ENCODE measurements at regions not wholly inside any gene's neighbourhood (a gene's known extent, or its start where the extent isn't known, plus 50 kb on each side); places are given as distances from the start of the nearest gene placed in this dataset.

GRCh38 chr4:66357316-66357715 is 687.0 kb upstream of the EPHA5 start:
- FAIRE-seq, result no peak
- Histone ChIP-seq H3K4me2 (ENCODE audit: low read length) (peak overlapping the region; percentile 5), H3K9ac (ENCODE audit: low read length) (no peak overlapping the region), H3K27ac (ENCODE audit: low read depth, low read length) (peak overlapping the region; percentile 48), H3K79me2 (ENCODE audit: insufficient read depth, low read length) (no peaks in the 10 kb centered on the region), H3K4me3 (ENCODE audit: insufficient read depth, low read depth, low read length) (no peak overlapping the region), H4K20me1 (ENCODE audit: insufficient read depth, low read length) (no peaks in the 10 kb centered on the region), H3K36me3 (ENCODE audit: insufficient read depth, low read length) (no peaks in the 10 kb centered on the region), H3K4me1 (ENCODE audit: insufficient read depth, low read length) (no peaks in the 10 kb centered on the region), H2AFZ (ENCODE audit: low read depth, low read length) (no peak overlapping the region), H3K27me3 (ENCODE audit: insufficient read depth, low read length) (no peaks in the 10 kb centered on the region), H3K9me3 (ENCODE audit: insufficient read depth, low read depth, low read length) (no peaks in the 10 kb centered on the region)
- H3K4me3 Mint-ChIP-seq (ENCODE audit: unreplicated experiment), result no peak overlapping the region
- H3K27ac Mint-ChIP-seq (ENCODE audit: unreplicated experiment), result no peak overlapping the region
- H3K4me1 Mint-ChIP-seq (ENCODE audit: low read depth, unreplicated experiment), result no peaks in the 10 kb centered on the region
- TF ChIP-seq, protein P1, sequence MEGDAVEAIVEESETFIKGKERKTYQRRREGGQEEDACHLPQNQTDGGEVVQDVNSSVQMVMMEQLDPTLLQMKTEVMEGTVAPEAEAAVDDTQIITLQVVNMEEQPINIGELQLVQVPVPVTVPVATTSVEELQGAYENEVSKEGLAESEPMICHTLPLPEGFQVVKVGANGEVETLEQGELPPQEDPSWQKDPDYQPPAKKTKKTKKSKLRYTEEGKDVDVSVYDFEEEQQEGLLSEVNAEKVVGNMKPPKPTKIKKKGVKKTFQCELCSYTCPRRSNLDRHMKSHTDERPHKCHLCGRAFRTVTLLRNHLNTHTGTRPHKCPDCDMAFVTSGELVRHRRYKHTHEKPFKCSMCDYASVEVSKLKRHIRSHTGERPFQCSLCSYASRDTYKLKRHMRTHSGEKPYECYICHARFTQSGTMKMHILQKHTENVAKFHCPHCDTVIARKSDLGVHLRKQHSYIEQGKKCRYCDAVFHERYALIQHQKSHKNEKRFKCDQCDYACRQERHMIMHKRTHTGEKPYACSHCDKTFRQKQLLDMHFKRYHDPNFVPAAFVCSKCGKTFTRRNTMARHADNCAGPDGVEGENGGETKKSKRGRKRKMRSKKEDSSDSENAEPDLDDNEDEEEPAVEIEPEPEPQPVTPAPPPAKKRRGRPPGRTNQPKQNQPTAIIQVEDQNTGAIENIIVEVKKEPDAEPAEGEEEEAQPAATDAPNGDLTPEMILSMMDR (IDR thresholded peaks at IDR 0.05; ENCODE audit: insufficient read depth, low read depth, low read length), result no peak
- no peak for TF ChIP-seq EZH2 (IDR thresholded peaks at IDR 0.05; ENCODE audit: insufficient read depth, low read length)
- no peaks in the 10 kb centered on the region for H3K9me3 Mint-ChIP-seq (ENCODE audit: unreplicated experiment)
- H3K36me3 Mint-ChIP-seq (ENCODE audit: low read depth, unreplicated experiment), result no peaks in the 10 kb centered on the region
- H3K27me3 Mint-ChIP-seq (ENCODE audit: low read depth, unreplicated experiment), result no peaks in the 10 kb centered on the region
- peak; percentile 72 for DNase-seq (ENCODE audit: low read depth)

GRCh38 chr4:66355328-66355727 is 685.0 kb upstream of the EPHA5 start:
- Mint-ChIP-seq H3K27me3 (ENCODE audit: low read depth, unreplicated experiment) (no peaks in the 10 kb centered on the region), H3K4me3 (ENCODE audit: unreplicated experiment) (no peak overlapping the region), H3K27ac (ENCODE audit: unreplicated experiment) (no peak overlapping the region), H3K36me3 (ENCODE audit: low read depth, unreplicated experiment) (no peaks in the 10 kb centered on the region), H3K9me3 (ENCODE audit: unreplicated experiment) (no peaks in the 10 kb centered on the region), H3K4me1 (ENCODE audit: low read depth, unreplicated experiment) (no peaks in the 10 kb centered on the region)
- H2AFZ ChIP-seq (ENCODE audit: low read depth, low read length), result no peak overlapping the region
- no peak overlapping the region for H3K9ac ChIP-seq (ENCODE audit: low read length)
- FAIRE-seq (no peak), DNase-seq (ENCODE audit: low read depth) (no peak)
- H4K20me1 ChIP-seq (ENCODE audit: insufficient read depth, low read length), result no peaks in the 10 kb centered on the region
- no peak overlapping the region for H3K4me3 ChIP-seq (ENCODE audit: insufficient read depth, low read depth, low read length)
- no peak for TF ChIP-seq EZH2 (IDR thresholded peaks at IDR 0.05; ENCODE audit: insufficient read depth, low read length)
- TF ChIP-seq, protein P1 (IDR thresholded peaks at IDR 0.05; ENCODE audit: insufficient read depth, low read depth, low read length), result no peak
- no peaks in the 10 kb centered on the region for H3K4me1 ChIP-seq (ENCODE audit: insufficient read depth, low read length)
- no peaks in the 10 kb centered on the region for H3K36me3 ChIP-seq (ENCODE audit: insufficient read depth, low read length)
- no peak overlapping the region for H3K4me2 ChIP-seq (ENCODE audit: low read length)
- no peak overlapping the region for H3K27ac ChIP-seq (ENCODE audit: low read depth, low read length)
- no peaks in the 10 kb centered on the region for H3K79me2 ChIP-seq (ENCODE audit: insufficient read depth, low read length)
- no peaks in the 10 kb centered on the region for H3K9me3 ChIP-seq (ENCODE audit: insufficient read depth, low read depth, low read length)
- H3K27me3 ChIP-seq (ENCODE audit: insufficient read depth, low read length), result no peaks in the 10 kb centered on the region

DNA sequence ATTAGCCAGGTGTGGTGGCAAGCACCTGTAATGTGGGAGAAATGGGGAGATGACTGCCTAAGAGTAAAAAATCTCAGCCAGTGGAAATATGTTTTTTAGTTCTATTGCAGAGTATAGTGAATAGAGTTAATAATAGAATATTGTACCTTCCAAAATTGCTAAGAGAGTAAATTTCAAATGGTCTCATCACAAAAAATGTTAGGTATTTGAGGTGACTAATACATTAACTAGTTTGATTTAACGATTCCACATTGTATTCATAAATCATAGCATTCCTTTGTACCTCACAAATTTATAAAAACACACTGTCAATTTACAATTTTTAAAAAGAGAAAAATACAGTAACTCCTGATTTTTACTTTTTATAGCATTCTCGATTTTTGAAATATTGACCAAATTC is 681.5 kb upstream of the EPHA5 start:
- Histone ChIP-seq H3K9ac (ENCODE audit: low read length) (no peak overlapping the region), H3K4me2 (ENCODE audit: low read length) (peak overlapping the region; percentile 32), H3K27ac (ENCODE audit: low read depth, low read length) (no peak overlapping the region), H3K4me1 (ENCODE audit: insufficient read depth, low read length) (no peaks in the 10 kb centered on the region), H4K20me1 (ENCODE audit: insufficient read depth, low read length) (no peaks in the 10 kb centered on the region), H3K4me3 (ENCODE audit: insufficient read depth, low read depth, low read length) (no peak overlapping the region), H3K9me3 (ENCODE audit: insufficient read depth, low read depth, low read length) (no peaks in the 10 kb centered on the region), H3K36me3 (ENCODE audit: insufficient read depth, low read length) (no peaks in the 10 kb centered on the region), H2AFZ (ENCODE audit: low read depth, low read length) (no peak overlapping the region), H3K27me3 (ENCODE audit: insufficient read depth, low read length) (no peaks in the 10 kb centered on the region), H3K79me2 (ENCODE audit: insufficient read depth, low read length) (no peaks in the 10 kb centered on the region)
- peak; percentile 33 for DNase-seq (ENCODE audit: low read depth)
- no peak overlapping the region for H3K27ac Mint-ChIP-seq (ENCODE audit: unreplicated experiment)
- no peaks in the 10 kb centered on the region for H3K4me1 Mint-ChIP-seq (ENCODE audit: low read depth, unreplicated experiment)
- TF ChIP-seq, protein P1 (IDR thresholded peaks at IDR 0.05; ENCODE audit: insufficient read depth, low read depth, low read length), result no peak
- TF ChIP-seq EZH2 (IDR thresholded peaks at IDR 0.05; ENCODE audit: insufficient read depth, low read length), result no peak
- no peaks in the 10 kb centered on the region for H3K27me3 Mint-ChIP-seq (ENCODE audit: low read depth, unreplicated experiment)
- H3K36me3 Mint-ChIP-seq (ENCODE audit: low read depth, unreplicated experiment), result no peaks in the 10 kb centered on the region
- no peak for FAIRE-seq
- H3K4me3 Mint-ChIP-seq (ENCODE audit: unreplicated experiment), result no peak overlapping the region
- H3K9me3 Mint-ChIP-seq (ENCODE audit: unreplicated experiment), result no peaks in the 10 kb centered on the region

Measured in astrocyte (in vitro differentiated cells and primary cell).